ENCODE measurements at regions not wholly inside any gene's neighbourhood (a gene's known extent, or its start where the extent isn't known, plus 50 kb on each side); places are given as distances from the start of the nearest gene placed in this dataset.
A peak's percentile ranks its signal among the peaks of the same experiment; 100 is the strongest.
"Not testable (repeated sequence)": the region's sequence is repeated elsewhere in the genome, so short reads cannot be mapped to it uniquely, and the experiment has no call there.

DNA sequence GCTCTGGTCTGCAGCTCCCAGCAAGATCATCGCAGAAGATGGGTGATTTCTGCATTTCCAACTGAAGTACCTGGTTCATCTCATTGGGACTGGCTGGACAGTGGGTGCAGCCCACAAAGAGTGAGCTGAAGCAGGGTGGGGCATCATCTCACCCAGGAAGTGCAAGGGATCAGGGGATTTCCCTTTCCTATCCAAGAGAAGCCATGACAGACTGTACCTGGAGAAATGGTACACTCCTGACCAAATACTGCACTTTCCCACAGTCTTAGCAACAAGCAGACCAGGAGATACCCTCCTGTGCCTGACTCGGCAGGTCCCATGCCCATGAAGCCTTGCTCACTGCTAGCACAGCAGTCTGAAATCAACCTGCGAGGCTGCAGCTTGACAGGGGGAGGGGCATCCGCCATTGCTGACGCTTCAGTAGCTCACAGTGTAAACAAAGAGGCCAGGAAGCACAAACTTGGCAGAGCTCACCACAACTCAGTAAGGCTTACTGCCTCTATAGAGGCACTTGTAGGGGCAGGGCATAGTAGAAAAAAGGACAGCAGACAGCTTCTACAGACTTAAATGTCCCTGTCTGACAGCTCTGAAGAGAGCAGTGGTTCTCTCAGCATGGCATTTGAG is 60.5 kb downstream of the AREG start:
- DNase-seq, result not testable (repeated sequence)

GRCh38 chr4:74509363-74509762 is 64.4 kb downstream of the AREG start:
- DNase-seq, result peak; percentile 33

DNA sequence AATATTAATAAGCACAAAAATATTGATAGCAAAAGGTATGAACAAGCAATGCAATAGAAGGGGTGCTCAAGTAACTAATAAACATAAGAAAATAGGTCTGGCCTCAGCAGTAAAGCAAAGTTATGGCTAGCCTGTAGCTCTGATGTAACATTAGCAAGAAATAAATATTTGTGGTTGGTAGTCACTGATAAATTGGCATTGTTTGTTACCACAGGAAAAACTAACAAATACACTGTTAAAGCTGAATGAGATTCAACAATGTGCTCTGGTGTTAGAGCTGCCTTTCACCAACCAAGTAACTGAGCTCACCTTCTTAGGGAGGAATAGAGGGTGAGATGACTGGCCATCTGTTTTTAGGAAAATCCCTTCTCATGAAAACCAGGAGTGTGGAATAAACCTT is 71.4 kb downstream of the AREG start:
- DNase-seq, result no peak

DNA sequence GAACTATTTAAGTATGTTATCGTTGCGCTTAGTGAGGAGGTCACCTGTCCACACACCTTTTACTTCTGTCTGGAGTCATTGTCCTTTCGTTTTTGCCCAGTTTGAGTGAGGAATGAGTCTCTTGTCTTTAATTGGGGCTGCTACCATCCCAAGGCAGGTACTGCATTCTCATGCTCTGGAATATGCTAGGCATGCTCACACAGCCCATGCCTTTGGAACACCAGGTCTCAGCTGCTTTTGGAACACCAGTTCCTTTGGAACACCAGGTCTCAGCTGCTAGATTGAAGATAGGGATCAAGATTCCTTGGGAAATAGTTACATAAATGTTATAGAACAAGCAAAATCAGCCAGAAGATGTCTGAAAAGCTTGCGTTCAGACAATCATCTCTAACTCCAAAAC is 73.1 kb downstream of the AREG start:
- DNase-seq, result no peak

DNA sequence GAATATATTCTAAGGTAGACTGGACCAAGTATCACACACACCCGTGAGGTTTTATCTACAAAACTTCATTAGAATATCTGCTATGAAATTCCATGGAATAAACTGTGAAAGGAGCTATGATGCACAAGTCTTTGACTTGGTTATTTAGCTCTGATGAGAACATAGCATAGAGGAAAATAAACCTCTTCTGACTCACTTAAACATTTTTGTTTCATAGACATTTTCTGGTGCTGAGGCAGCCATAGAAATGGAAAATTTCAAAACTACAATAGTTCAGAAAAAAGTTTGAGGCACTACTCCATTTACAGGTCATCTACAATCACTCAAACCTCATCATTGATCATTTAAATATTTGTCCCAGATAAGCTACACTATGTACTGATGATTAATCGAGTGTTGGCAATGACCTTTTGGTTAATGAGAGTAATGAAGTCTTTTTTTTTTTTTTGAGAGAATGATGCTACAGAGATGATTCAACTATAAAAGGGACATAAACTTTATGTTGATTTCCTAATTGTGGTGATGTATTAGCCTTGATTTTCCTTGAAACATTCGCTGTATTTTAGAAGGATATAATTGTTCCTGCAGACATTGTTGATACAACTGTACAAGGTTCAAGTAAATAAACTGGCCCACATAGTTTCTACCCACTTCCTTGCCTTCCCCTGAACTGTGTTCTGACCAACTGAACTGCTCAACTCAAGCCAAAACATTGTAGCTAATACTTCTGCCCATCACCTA is 77.5 kb downstream of the AREG start:
- DNase-seq, result no peak

DNA sequence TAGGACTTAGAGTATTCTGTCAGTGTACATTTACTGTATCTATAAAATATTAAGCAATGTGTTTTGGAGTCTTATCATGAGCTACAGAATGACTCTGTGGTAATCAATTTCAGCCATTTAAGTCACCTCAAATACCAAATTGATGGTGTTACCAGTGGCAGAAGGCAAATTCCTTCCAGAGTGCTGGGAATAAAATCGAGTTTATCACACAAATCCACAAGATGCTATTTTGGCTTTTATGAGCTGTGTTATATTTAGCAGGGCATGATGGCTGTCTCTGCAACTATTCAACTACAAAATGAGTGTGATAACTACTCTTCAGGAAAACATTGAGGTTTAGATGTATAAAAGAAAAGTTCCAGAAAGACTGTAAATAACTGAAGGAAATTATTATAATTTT is 78.2 kb downstream of the AREG start:
- no peak for DNase-seq

GRCh38 chr4:74524985-74525384 is 80.0 kb downstream of the AREG start:
- no peak for DNase-seq

- DNase-seq, result no peak
Measured at GRCh38 chr4:74527049-74527448, 82.1 kb downstream of the AREG start.

- no peak for DNase-seq
Measured at GRCh38 chr4:74528178-74528577, 83.2 kb downstream of the AREG start.

- no peak for DNase-seq
Measured at GRCh38 chr4:74529284-74530041, 84.5 kb downstream of the AREG start.

DNA sequence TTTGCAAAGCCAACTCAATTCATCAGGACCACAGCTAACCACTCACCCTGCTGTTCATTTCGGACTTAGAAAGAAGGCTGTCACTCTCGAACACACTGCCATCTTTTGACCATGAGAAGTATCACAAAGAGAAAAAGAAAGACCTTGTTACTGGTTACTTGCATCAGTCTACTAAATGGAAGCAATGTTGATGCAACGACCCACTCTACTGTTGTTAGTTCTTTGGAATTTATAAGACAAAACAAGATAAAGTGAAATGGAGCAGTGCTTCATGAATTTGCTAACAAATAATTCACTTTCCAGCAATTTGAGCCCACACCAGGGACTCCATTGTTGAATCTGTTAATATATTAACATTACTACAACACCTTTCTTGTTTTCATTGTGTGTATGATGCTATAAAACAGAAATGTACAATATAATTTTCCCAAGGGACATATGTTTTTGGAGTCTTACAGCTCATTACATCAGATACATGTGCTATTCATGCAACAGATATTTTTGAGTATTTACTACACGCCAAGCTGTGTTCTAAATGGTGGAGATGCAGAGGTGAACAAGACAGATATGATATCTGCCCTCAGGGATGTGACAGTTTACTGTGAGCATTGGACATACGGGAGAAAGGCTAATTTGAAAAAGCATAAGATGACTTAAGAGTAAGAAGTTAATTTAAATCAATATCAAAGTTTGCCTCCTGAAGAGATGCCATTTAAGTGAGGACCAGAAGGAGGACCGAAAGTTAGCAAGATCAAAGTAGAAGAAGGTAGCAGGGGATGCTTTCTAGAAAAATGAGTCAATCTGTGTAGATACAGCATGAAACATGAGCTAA is 87.2 kb downstream of the AREG start:
- peak; percentile 24 for DNase-seq

- no peak for DNase-seq
Measured at GRCh38 chr4:74534121-74534520, 89.2 kb downstream of the AREG start.

- DNase-seq, result no peak
Measured at GRCh38 chr4:74534936-74535335, 90.0 kb downstream of the AREG start.

GRCh38 chr4:74535512-74535911 is 90.6 kb downstream of the AREG start:
- DNase-seq, result no peak

- DNase-seq, result no peak
Measured at GRCh38 chr4:74536557-74536956, 91.6 kb downstream of the AREG start.

- DNase-seq, result no peak
Measured at GRCh38 chr4:74537459-74537858, 92.5 kb downstream of the AREG start.

- no peak for DNase-seq
Measured at GRCh38 chr4:74539044-74539790, 94.3 kb downstream of the AREG start.

DNA sequence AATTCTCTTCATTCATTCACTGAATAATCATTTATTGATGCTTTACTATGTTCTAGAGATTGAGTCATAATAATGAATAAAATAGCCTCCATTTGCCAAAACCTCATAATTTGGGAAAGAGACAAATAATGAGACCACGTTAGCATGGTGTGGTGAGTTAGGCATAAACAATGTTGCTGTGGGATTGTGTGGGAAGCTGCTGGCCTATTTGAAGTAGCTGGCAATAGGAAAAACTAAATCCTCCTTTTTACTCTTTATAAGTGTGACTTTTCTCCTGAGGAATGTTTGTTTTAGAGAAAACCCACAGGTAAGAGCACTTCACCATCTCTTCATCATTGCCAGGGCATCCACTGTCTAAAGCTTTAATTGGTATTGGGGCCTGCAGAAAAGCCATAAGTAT is 95.3 kb downstream of the AREG start:
- DNase-seq, result no peak

GRCh38 chr4:74541667-74542066 is 96.7 kb downstream of the AREG start:
- no peak for DNase-seq

DNA sequence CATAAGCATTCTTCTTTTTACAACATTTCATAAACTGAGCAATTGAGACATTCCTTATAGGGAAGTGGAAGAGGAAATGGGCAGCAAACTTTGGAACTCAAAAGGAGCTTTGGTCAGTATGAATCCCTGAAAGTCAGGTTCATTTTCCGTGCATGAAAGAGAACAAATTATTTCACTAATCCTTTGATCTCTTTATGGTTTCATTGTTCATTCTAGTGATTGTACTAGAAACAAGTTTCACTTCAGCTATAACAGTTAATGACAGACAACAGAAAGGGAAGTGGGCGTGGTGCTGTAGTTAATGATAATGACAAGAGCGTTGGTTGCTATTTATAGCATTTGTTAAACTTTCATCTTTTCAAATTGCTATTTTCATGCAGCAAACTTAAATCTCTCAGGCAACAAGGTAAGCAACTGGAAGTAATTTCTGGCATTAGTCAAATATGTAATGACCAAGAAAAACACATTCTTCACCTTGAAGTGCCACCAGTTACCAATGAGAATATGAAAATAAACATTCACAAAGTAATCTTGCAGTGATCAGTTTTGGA is 98.4 kb downstream of the AREG start:
- DNase-seq, result no peak

- no peak for DNase-seq
Measured at GRCh38 chr4:74543983-74544382, 99.0 kb downstream of the AREG start.

All from GF-D8 (cell line).